ENCODE measurements at regions not wholly inside any gene's neighbourhood (a gene's known extent, or its start where the extent isn't known, plus 50 kb on each side); places are given as distances from the start of the nearest gene placed in this dataset.

DNA sequence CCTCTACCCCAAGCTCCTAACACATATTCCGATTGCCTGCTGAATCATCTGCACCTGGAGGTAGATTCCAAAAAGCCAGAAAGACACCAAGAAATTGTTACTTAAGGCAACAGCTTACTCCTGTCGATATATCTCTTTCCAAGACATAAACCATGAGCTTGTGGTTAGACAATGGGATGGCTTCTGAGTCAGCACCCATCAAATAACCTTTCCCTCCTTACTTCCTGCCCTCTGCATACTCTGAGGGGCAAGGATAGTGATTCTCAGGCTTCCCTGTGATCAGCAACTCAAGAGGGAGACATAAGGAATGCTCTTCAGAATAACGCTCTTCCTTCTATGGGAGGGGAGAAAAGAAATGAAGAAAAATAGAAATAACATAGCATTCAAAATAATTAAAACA is 70.9 kb downstream of the TMEM215 start:
- TF ChIP-seq ELF4 (IDR thresholded peaks at IDR 0.05) (no peak), FOXM1 (IDR thresholded peaks at IDR 0.05; ENCODE audit: borderline replicate concordance) (no peak), FOXK2 (IDR thresholded peaks at IDR 0.05) (no peak), LEF1 (IDR thresholded peaks at IDR 0.05; ENCODE audit: borderline replicate concordance) (no peak), L3MBTL2 (conservative IDR thresholded peaks at IDR 0.05) (no peak), SUZ12 (IDR thresholded peaks at IDR 0.05) (no peak), CTBP1 (IDR thresholded peaks at IDR 0.05; ENCODE audit: borderline replicate concordance) (no peak), SP1 (IDR thresholded peaks at IDR 0.05) (no peak), HDGF (IDR thresholded peaks at IDR 0.05; ENCODE audit: borderline replicate concordance) (no peak)
